Prostate gland (tissue), 2 donors: ENCODE measurements at regions not wholly inside any gene's neighbourhood (a gene's known extent, or its start where the extent isn't known, plus 50 kb on each side); places are given as distances from the start of the nearest gene placed in this dataset.
"Not testable (repeated sequence)": the region's sequence is repeated elsewhere in the genome, so short reads cannot be mapped to it uniquely, and the experiment has no call there.

Experiments
- DNase-seq: peaks from one replicate; pipeline ENCODE4 v3.0.0-alpha.2; 2019; ENCODE audit warnings: low spot score
- H3K27ac ChIP-seq, 2 donors: fragments of 200-600 bp; sonication (generic); 2 replicates each; pipeline ENCODE4 v1.5.1; 2017 to 2019
- H3K27me3 ChIP-seq: fragments of 200-600 bp; sonication (generic); replicated peaks from 2 replicates; pipeline ENCODE4 v1.5.1; 2019; ENCODE audit not compliant: insufficient read depth
- H3K36me3 ChIP-seq, 2 donors: fragments of 200-600 bp; sonication (generic); 1 replicate in 1 of 2; 2 replicates in 1 of 2; pipeline versions ENCODE4 v1.5.1 to v1.8.1; 2017 to 2019
- H3K4me1 ChIP-seq: fragments of 200-600 bp; sonication (generic); replicated peaks from 2 replicates; pipeline ENCODE4 v1.5.1; 2019
- H3K4me3 ChIP-seq, 2 donors: fragments of 200-600 bp; sonication (generic); 2 replicates each; pipeline ENCODE4 v1.5.1; 2017 to 2019
- H3K9me3 ChIP-seq: fragments of 200-600 bp; sonication (generic); 2 replicates; pipeline ENCODE4 v1.5.1; 2017
- CTCF ChIP-seq, 4 experiments: fragments of 200-600 bp in 2 of 4; fragments of 450-650 bp in 2 of 4; sonication (generic) in 2 of 4; IDR thresholded peaks; 1 replicate in 3 of 4; 2 replicates in 1 of 4; pipeline ENCODE4 v1.5.1; 2016 to 2019; ENCODE audit warnings: antibody characterized with exemption in 4 of 4, mild to moderate bottlenecking in 2 of 4, moderate library complexity in 2 of 4
- POLR2A ChIP-seq: fragments of 450-650 bp; IDR thresholded peaks from one replicate; pipeline ENCODE4 v1.6.1; 2016; ENCODE audit warnings: antibody characterized with exemption, mild to moderate bottlenecking
- POLR2AphosphoS5 ChIP-seq: sonication (generic); formaldehyde crosslinking; IDR thresholded peaks from one replicate; pipeline ENCODE4 v1.6.1; 2017; ENCODE audit warnings: antibody characterized with exemption
- WGBS: methylation state at CpG from one replicate; pipeline ENCODE4 v1.1.5; 2018; 5-methylcytosine and 5-hydroxymethylcytosine counted together
- intact Hi-C: fragments of 100-400 bp; cut with DNase I; formaldehyde crosslinking; loops from one replicate; pipeline ENCODE4 v1.14.2; 2022

- Histone ChIP-seq H3K27me3 (no peaks in the 10 kb centered on the region), H3K9me3 (no peaks in the 10 kb centered on the region), H3K4me3 (no peak overlapping the region), H3K4me1 (no peaks in the 10 kb centered on the region), H3K27ac (no peak overlapping the region), H3K36me3 (no peaks in the 10 kb centered on the region)
- WGBS: 33% methylated on average over 3 of the region's 3 CpGs
- TF ChIP-seq POLR2A: no peak
- TF ChIP-seq POLR2AphosphoS5: no peak
- no peak for TF ChIP-seq CTCF (IDR thresholded peaks at IDR 0.05)
- intact Hi-C loops: no loop called here
- DNase-seq: no peak
Measured at GRCh38 chrY:12483394-12483793, 217.6 kb upstream of the USP9Y start.

GRCh38 chrY:12490558-12491209, 210.3 kb upstream of the USP9Y start:
- intact Hi-C loops: no loop called here
- no peak for TF ChIP-seq CTCF (IDR thresholded peaks at IDR 0.05)
- TF ChIP-seq POLR2AphosphoS5: no peak
- no peak for TF ChIP-seq POLR2A
- 60% methylated on average over 13 of the region's 13 CpGs for WGBS
- Histone ChIP-seq H3K4me1 (no peaks in the 10 kb centered on the region), H3K27me3 (no peaks in the 10 kb centered on the region), H3K9me3 (no peaks in the 10 kb centered on the region), H3K36me3 (no peaks in the 10 kb centered on the region), H3K27ac (no peak overlapping the region), H3K4me3 (no peak overlapping the region)
- no peak for DNase-seq

GRCh38 chrY:12492218-12492617, 208.8 kb upstream of the USP9Y start:
- intact Hi-C loops: no loop called here
- Histone ChIP-seq H3K27ac (no peak overlapping the region), H3K4me1 (no peaks in the 10 kb centered on the region), H3K36me3 (no peaks in the 10 kb centered on the region), H3K27me3 (no peaks in the 10 kb centered on the region), H3K4me3 (no peak overlapping the region), H3K9me3 (no peaks in the 10 kb centered on the region)
- TF ChIP-seq CTCF (IDR thresholded peaks at IDR 0.05) (no peak), POLR2AphosphoS5 (no peak), POLR2A (no peak)
- WGBS: 88% methylated on average over 1 of the region's 1 CpG
- DNase-seq: no peak

GRCh38 chrY:12496007-12496406, 205.0 kb upstream of the USP9Y start:
- TF ChIP-seq CTCF (IDR thresholded peaks at IDR 0.05) (no peak), POLR2A (no peak), POLR2AphosphoS5 (no peak)
- Histone ChIP-seq H3K27ac (no peak overlapping the region), H3K4me1 (no peaks in the 10 kb centered on the region), H3K9me3 (no peaks in the 10 kb centered on the region), H3K27me3 (no peaks in the 10 kb centered on the region), H3K36me3 (no peaks in the 10 kb centered on the region), H3K4me3 (no peak overlapping the region)
- 73% methylated on average over 2 of the region's 2 CpGs for WGBS
- DNase-seq: no peak
- intact Hi-C loops: no loop called here

DNA sequence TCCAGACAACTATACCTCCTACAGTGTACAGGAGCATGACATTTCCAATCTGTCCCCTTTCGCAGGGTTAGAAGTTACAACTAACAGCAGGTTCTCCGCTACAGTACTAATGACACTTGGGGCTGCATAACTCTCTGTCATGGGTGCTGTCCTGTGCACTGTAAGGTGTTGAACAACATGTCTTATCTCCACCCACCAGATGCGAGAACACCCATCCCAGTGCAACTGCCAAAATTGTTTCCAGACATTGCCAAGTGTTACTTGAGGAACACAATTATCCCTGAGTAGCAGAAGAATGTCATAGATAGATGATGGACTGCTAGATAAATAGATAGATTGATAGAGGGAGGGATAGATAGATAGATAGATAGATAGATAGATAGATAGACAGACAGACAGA, 200.9 kb upstream of the USP9Y start:
- Histone ChIP-seq H3K9me3 (no peaks in the 10 kb centered on the region), H3K36me3 (no peaks in the 10 kb centered on the region), H3K4me3 (no peak overlapping the region), H3K27me3 (no peaks in the 10 kb centered on the region), H3K27ac (no peak overlapping the region), H3K4me1 (no peaks in the 10 kb centered on the region)
- intact Hi-C loops: no loop called here
- DNase-seq: no peak
- TF ChIP-seq POLR2A (no peak), POLR2AphosphoS5 (no peak), CTCF (IDR thresholded peaks at IDR 0.05) (no peak)
- 100% methylated on average over 3 of the region's 3 CpGs for WGBS

DNA sequence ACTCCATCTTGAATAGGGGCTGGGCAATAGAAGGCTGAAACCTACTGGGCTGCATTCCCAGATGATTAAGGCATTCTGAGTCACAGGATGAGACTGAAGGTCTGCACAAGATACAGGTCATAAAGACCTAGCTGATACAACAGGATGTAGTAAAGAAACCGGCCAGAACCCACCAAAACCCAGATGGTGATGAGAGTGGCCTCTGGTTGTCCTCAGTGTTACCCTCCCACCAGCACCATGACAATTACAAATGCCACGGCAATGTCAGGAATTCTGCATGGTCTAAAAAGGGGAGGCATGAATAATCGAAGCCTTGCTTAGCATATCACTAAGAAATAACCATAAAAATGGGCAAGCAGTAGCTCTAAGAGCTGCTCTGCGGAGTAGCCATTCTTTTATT, 197.0 kb upstream of the USP9Y start:
- H3K9me3 ChIP-seq, H3K27ac ChIP-seq, intact Hi-C loops, H3K27me3 ChIP-seq, H3K4me3 ChIP-seq, DNase-seq, H3K36me3 ChIP-seq, H3K4me1 ChIP-seq: not testable (repeated sequence)
- WGBS: 61% methylated on average over 4 of the region's 4 CpGs
